CD8-positive, alpha-beta memory T cell (primary cell): ENCODE measurements at regions not wholly inside any gene's neighbourhood (a gene's known extent, or its start where the extent isn't known, plus 50 kb on each side); places are given as distances from the start of the nearest gene placed in this dataset.
"Not testable (repeated sequence)": the region's sequence is repeated elsewhere in the genome, so short reads cannot be mapped to it uniquely, and the experiment has no call there.

Experiments
- CTCF ChIA-PET: fragments of 350-600 bp; sonication (Branson Sonifier 250); formaldehyde crosslinking; loops from one replicate; lab custom pipeline; 2021; ENCODE audit warnings: antibody characterized with exemption; lab: Charles Lee
- POLR2A ChIA-PET: fragments of 350-600 bp; sonication (Branson Sonifier 250); formaldehyde crosslinking; loops from one replicate; lab custom pipeline; 2021; ENCODE audit warnings: antibody characterized with exemption; lab: Charles Lee
- DNase-seq, 5 donors: peaks; one replicate each; pipeline versions ENCODE4 v3.0.0 to v3.0.0-alpha.2; 2020 to 2022; ENCODE audit warnings: mixed read lengths in 1 of 5
- H3K27ac ChIP-seq: one replicate; pipeline ENCODE4 v1.7.0; 2013; ENCODE audit warnings: low read depth, mild to moderate bottlenecking, low read length, moderate library complexity
- H3K27me3 ChIP-seq: 2 replicates; pipeline ENCODE4 v1.7.0; 2013; ENCODE audit warnings: low read length, mild to moderate bottlenecking; ENCODE audit not compliant: insufficient read depth, poor library complexity, severe bottlenecking
- H3K36me3 ChIP-seq: 2 replicates; pipeline ENCODE4 v1.7.0; 2013; ENCODE audit warnings: mild to moderate bottlenecking, low read length, moderate library complexity; ENCODE audit not compliant: insufficient read depth
- H3K4me1 ChIP-seq: 2 replicates; pipeline ENCODE4 v1.7.0; 2013; ENCODE audit warnings: mild to moderate bottlenecking, low read length, moderate library complexity; ENCODE audit not compliant: insufficient read depth
- H3K4me3 ChIP-seq: 2 replicates; pipeline ENCODE4 v1.7.0; 2013; ENCODE audit warnings: mild to moderate bottlenecking, low read length
- H3K9me3 ChIP-seq: 2 replicates; pipeline ENCODE4 v1.7.0; 2013; ENCODE audit warnings: mild to moderate bottlenecking, low read length
- H3K27ac Mint-ChIP-seq, 8 donors: one replicate each; pipeline ENCODE4 v1.8.0; 2020 to 2021; ENCODE audit warnings: mixed read lengths in 8 of 8, mild to moderate bottlenecking in 6 of 8, inconsistent platforms in 3 of 8, moderate library complexity in 3 of 8
- H3K27me3 Mint-ChIP-seq, 2 donors: one replicate each; pipeline ENCODE4 v1.8.0; 2020 to 2021; ENCODE audit warnings: mixed read lengths in 2 of 2, mild to moderate bottlenecking in 1 of 2, moderate library complexity in 1 of 2
- H3K36me3 Mint-ChIP-seq, 3 donors: one replicate each; pipeline ENCODE4 v1.8.0; 2020 to 2021; ENCODE audit warnings: mixed read lengths in 3 of 3, inconsistent platforms in 1 of 3, mild to moderate bottlenecking in 1 of 3
- H3K4me1 Mint-ChIP-seq, 3 donors: one replicate each; pipeline ENCODE4 v1.8.0; 2020 to 2021; ENCODE audit warnings: mixed read lengths in 3 of 3, inconsistent platforms in 1 of 3, mild to moderate bottlenecking in 1 of 3
- H3K4me3 Mint-ChIP-seq, 7 donors: one replicate each; pipeline ENCODE4 v1.8.0; 2020 to 2021; ENCODE audit warnings: mixed read lengths in 7 of 7, mild to moderate bottlenecking in 6 of 7, moderate library complexity in 4 of 7, inconsistent platforms in 2 of 7
- H3K9me3 Mint-ChIP-seq, 5 donors: one replicate each; pipeline ENCODE4 v1.8.0; 2020 to 2022; ENCODE audit warnings: mixed read lengths in 5 of 5, mild to moderate bottlenecking in 3 of 5, moderate library complexity in 2 of 5, inconsistent platforms in 1 of 5

DNA sequence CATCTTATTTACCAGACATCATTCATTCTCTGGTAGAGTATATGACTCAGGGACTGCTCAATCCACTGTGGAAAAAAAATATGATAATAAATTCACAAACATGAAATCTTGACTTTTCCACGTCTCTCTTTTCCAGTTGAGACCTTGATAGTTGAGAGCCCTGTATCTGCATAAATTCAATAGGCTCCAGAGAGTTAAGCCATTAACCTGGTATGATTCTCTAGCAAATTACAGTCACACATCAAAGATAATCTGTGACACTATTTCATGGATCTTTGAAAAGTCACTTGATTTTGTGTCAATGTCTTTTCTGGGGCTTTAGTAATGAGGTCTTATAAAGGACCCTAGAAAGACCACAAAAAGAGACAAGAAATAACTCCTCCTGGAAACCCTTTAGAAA lies 154.2 kb upstream of the FOXG1 start:
- no peaks in the 10 kb centered on the region for H3K36me3 ChIP-seq
- POLR2A ChIA-PET = no interaction called here
- no peak overlapping the region for H3K4me3 Mint-ChIP-seq
- H3K27me3 ChIP-seq = no peaks in the 10 kb centered on the region
- no peaks in the 10 kb centered on the region for H3K27me3 Mint-ChIP-seq
- H3K4me3 ChIP-seq = no peak overlapping the region
- no peak for DNase-seq
- H3K4me1 ChIP-seq = no peaks in the 10 kb centered on the region
- no peaks in the 10 kb centered on the region for H3K36me3 Mint-ChIP-seq
- CTCF ChIA-PET = no interaction called here
- no peak overlapping the region for H3K27ac ChIP-seq
- no peaks in the 10 kb centered on the region for H3K9me3 ChIP-seq
- H3K4me1 Mint-ChIP-seq = no peaks in the 10 kb centered on the region
- peaks cover 0 to 16% (median 12%) of the 10 kb centered on the region in 5 donors for H3K9me3 Mint-ChIP-seq
- H3K27ac Mint-ChIP-seq = no peak overlapping the region

GRCh38 chr14:28613532-28613931 lies 153.1 kb upstream of the FOXG1 start:
- Histone ChIP-seq H3K4me3 (no peak overlapping the region), H3K9me3 (no peaks in the 10 kb centered on the region), H3K36me3 (no peaks in the 10 kb centered on the region), H3K4me1 (no peaks in the 10 kb centered on the region), H3K27me3 (no peaks in the 10 kb centered on the region), H3K27ac (no peak overlapping the region)
- POLR2A ChIA-PET = no interaction called here
- CTCF ChIA-PET = no interaction called here
- H3K4me3 Mint-ChIP-seq = no peak overlapping the region
- no peaks in the 10 kb centered on the region for H3K27me3 Mint-ChIP-seq
- peaks cover 0 to 18% (median 11%) of the 10 kb centered on the region in 5 donors for H3K9me3 Mint-ChIP-seq
- DNase-seq = no peak
- no peaks in the 10 kb centered on the region for H3K4me1 Mint-ChIP-seq
- H3K36me3 Mint-ChIP-seq = no peaks in the 10 kb centered on the region
- no peak overlapping the region for H3K27ac Mint-ChIP-seq

DNA sequence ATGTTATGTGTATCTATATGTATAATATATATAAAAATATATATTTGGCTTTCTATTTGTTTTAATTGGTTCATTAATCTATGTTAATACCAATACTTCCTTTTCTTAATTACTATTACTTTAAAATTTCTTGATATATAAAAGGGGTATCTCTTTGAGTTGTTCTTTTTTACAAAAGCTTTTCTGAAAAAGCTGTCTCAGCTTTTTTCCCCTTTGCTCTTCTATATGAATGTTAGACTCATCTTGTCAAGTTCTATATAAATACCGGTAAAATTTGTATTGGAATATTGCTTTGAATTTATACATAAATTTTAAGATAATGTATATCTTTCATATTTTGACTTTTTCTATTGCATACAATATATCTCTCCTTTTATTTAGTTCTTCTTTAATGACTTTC lies 139.8 kb upstream of the FOXG1 start:
- Histone ChIP-seq H3K4me3 (no peak overlapping the region), H3K27me3 (no peaks in the 10 kb centered on the region), H3K36me3 (no peaks in the 10 kb centered on the region), H3K27ac (no peak overlapping the region), H3K4me1 (no peaks in the 10 kb centered on the region), H3K9me3 (no peaks in the 10 kb centered on the region)
- ChIA-PET POLR2A (no interaction called here), CTCF (no interaction called here)
- H3K9me3 Mint-ChIP-seq = peaks cover 13 to 44% (median 14%) of the 10 kb centered on the region in 5 donors
- no peak overlapping the region for H3K27ac Mint-ChIP-seq
- H3K27me3 Mint-ChIP-seq = no peaks in the 10 kb centered on the region
- no peaks in the 10 kb centered on the region for H3K36me3 Mint-ChIP-seq
- H3K4me3 Mint-ChIP-seq = no peak overlapping the region
- DNase-seq = no peak
- no peaks in the 10 kb centered on the region for H3K4me1 Mint-ChIP-seq

- ChIA-PET CTCF (no interaction called here), POLR2A (no interaction called here)
- no peak overlapping the region for H3K27ac ChIP-seq
- no peak for DNase-seq
- no peaks in the 10 kb centered on the region for H3K4me1 ChIP-seq
- H3K36me3 ChIP-seq = no peaks in the 10 kb centered on the region
- H3K9me3 ChIP-seq = no peaks in the 10 kb centered on the region
- H3K27me3 ChIP-seq = no peaks in the 10 kb centered on the region
- H3K4me1 Mint-ChIP-seq = no peaks in the 10 kb centered on the region
- H3K9me3 Mint-ChIP-seq = peaks cover 9 to 45% (median 14%) of the 10 kb centered on the region in 5 donors
- no peaks in the 10 kb centered on the region for H3K36me3 Mint-ChIP-seq
- no peak overlapping the region for H3K4me3 Mint-ChIP-seq
- no peak overlapping the region for H3K27ac Mint-ChIP-seq
- H3K4me3 ChIP-seq = no peak overlapping the region
- H3K27me3 Mint-ChIP-seq = no peaks in the 10 kb centered on the region
Measured at GRCh38 chr14:28629328-28630004, 137.1 kb upstream of the FOXG1 start.

GRCh38 chr14:28630100-28630499 lies 136.5 kb upstream of the FOXG1 start:
- no peak overlapping the region for H3K4me3 ChIP-seq
- no peak overlapping the region for H3K27ac Mint-ChIP-seq
- H3K36me3 ChIP-seq = no peaks in the 10 kb centered on the region

DNA sequence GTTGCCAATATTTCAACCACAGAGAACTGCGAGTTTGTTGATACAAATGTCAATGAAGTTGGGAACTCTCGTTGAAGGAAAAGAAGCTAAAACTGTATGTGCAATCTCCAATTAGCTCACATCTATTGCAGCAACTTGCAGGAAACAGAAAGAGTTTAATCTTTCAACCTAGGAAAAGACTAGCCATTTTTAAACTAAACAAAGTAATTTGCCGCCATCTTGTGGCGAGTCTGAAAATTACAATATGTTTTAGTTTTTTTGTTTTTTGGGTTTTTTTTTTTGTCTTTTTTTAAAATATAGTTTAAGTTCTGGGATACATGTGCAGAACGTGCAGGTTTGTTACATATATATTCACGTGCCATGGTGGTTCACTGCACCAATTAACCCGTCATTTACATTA lies 131.2 kb upstream of the FOXG1 start:
- H3K36me3 Mint-ChIP-seq = no peaks in the 10 kb centered on the region
- H3K4me1 Mint-ChIP-seq = no peaks in the 10 kb centered on the region
- Histone ChIP-seq H3K27ac (no peak overlapping the region), H3K9me3 (no peaks in the 10 kb centered on the region), H3K27me3 (no peaks in the 10 kb centered on the region), H3K4me1 (no peaks in the 10 kb centered on the region), H3K36me3 (no peaks in the 10 kb centered on the region), H3K4me3 (no peak overlapping the region)
- no peak overlapping the region for H3K27ac Mint-ChIP-seq
- no peak overlapping the region for H3K4me3 Mint-ChIP-seq
- no peak for DNase-seq
- no peaks in the 10 kb centered on the region for H3K27me3 Mint-ChIP-seq
- peaks cover 10 to 35% (median 19%) of the 10 kb centered on the region in 5 donors for H3K9me3 Mint-ChIP-seq
- CTCF ChIA-PET = no interaction called here
- POLR2A ChIA-PET = no interaction called here

More at GRCh38 chr14:28630100-28630499, 136.5 kb upstream of the FOXG1 start:
- Histone ChIP-seq H3K9me3 (no peaks in the 10 kb centered on the region), H3K4me1 (no peaks in the 10 kb centered on the region), H3K27me3 (no peaks in the 10 kb centered on the region), H3K27ac (no peak overlapping the region)
- Mint-ChIP-seq H3K9me3 (peaks cover 10 to 46% (median 17%) of the 10 kb centered on the region in 5 donors), H3K27me3 (no peaks in the 10 kb centered on the region), H3K4me3 (no peak overlapping the region), H3K36me3 (no peaks in the 10 kb centered on the region), H3K4me1 (no peaks in the 10 kb centered on the region)
- DNase-seq = no peak
- ChIA-PET POLR2A (no interaction called here), CTCF (no interaction called here)

DNA sequence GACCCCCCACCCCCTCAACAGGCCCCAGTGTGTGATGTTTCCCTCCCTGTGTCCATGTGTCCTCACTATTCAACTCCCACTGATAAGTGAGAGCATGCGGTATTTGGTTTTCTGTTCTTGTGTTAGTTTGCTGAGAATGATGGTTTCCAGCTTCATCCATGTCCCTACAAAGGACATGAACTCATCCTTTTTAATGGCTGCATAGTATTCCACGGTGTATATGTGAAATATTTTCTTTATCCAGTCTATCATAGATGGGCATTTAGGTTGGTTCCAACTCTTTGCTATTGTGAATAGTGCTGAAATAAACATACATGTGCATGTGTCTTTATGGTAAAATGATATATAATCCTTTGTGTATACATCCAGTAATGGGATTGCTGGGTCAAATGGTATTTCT lies 130.8 kb upstream of the FOXG1 start:
- H3K9me3 ChIP-seq, H3K4me3 ChIP-seq, H3K4me3 Mint-ChIP-seq, H3K36me3 ChIP-seq, H3K27ac Mint-ChIP-seq, H3K4me1 Mint-ChIP-seq, H3K4me1 ChIP-seq, POLR2A ChIA-PET, H3K36me3 Mint-ChIP-seq, H3K27me3 ChIP-seq, H3K27me3 Mint-ChIP-seq, H3K27ac ChIP-seq, DNase-seq, CTCF ChIA-PET: not testable (repeated sequence)
- H3K9me3 Mint-ChIP-seq = peaks cover 8 to 30% (median 18%) of the 10 kb centered on the region in 5 donors

GRCh38 chr14:28641189-28641588 lies 125.4 kb upstream of the FOXG1 start:
- H3K27ac ChIP-seq, H3K36me3 Mint-ChIP-seq, POLR2A ChIA-PET, H3K27me3 ChIP-seq, H3K36me3 ChIP-seq, CTCF ChIA-PET, H3K27ac Mint-ChIP-seq, H3K4me3 Mint-ChIP-seq, H3K4me1 Mint-ChIP-seq, H3K4me1 ChIP-seq, H3K4me3 ChIP-seq, H3K9me3 ChIP-seq, H3K27me3 Mint-ChIP-seq, DNase-seq: not testable (repeated sequence)
- H3K9me3 Mint-ChIP-seq = peaks cover 6 to 29% (median 21%) of the 10 kb centered on the region in 5 donors
